ENCODE measurements at regions not wholly inside any gene's neighbourhood (a gene's known extent, or its start where the extent isn't known, plus 50 kb on each side); places are given as distances from the start of the nearest gene placed in this dataset.

- TF ChIP-seq NCOA4 (IDR thresholded peaks at IDR 0.05; ENCODE audit: partially characterized antibody) (no peak), MAFK (IDR thresholded peaks at IDR 0.05; ENCODE audit: low read length) (0 out of 2 replicates have a peak, but pooled peaks have one; percentile 32), DMBX1 (CRISPR knock-in tag; IDR thresholded peaks at IDR 0.05; ENCODE audit: borderline replicate concordance) (no peak), HDGF (IDR thresholded peaks at IDR 0.05) (peak; percentile 82; the same call in 1 of the 2 replicates), MLLT1 (IDR thresholded peaks at IDR 0.05) (peak in 1 of 2 experiments; percentile 98; a peak in 2 of 4 replicates), FOSL1 (tag; conservative IDR thresholded peaks at IDR 0.05) (peak; percentile 71), TRIM28 (IDR thresholded peaks at IDR 0.05) (no peak), E4F1 (CRISPR knock-in tag; IDR thresholded peaks at IDR 0.05; ENCODE audit: borderline replicate concordance) (no peak), ZNF316 (IDR thresholded peaks at IDR 0.05) (no peak), GATA2 (CRISPR knock-in tag; IDR thresholded peaks at IDR 0.05) (no peak), KDM4B (IDR thresholded peaks at IDR 0.05; ENCODE audit: borderline replicate concordance in 2 of 2, low read depth in 1 of 2) (0 out of 4 replicates have a peak, but pooled peaks of 1 of the 2 experiments have one; percentile 63), XRCC4 (IDR thresholded peaks at IDR 0.05; ENCODE audit: extremely low read depth, insufficient read depth, insufficient read length) (no peak), PHF21A (IDR thresholded peaks at IDR 0.05; ENCODE audit: borderline replicate concordance, low read depth) (no peak), ZNF12 (CRISPR knock-in tag; IDR thresholded peaks at IDR 0.05) (no peak; the same call in 1 of the 2 replicates), ZNF408 (CRISPR knock-in tag; IDR thresholded peaks at IDR 0.05; ENCODE audit: low read depth) (no peak), ZNF507 (tag; conservative IDR thresholded peaks at IDR 0.05) (no peak), ZNF224 (CRISPR knock-in tag; IDR thresholded peaks at IDR 0.05) (0 out of 2 replicates have a peak, but pooled peaks have one; percentile 73), ZNF398 (CRISPR knock-in tag; IDR thresholded peaks at IDR 0.05) (no peak), ARHGAP35 (IDR thresholded peaks at IDR 0.05; ENCODE audit: partially characterized antibody) (no peak), TARDBP (IDR thresholded peaks at IDR 0.05) (0 out of 2 replicates have a peak, but pooled peaks have one; percentile 16), SPI1 (IDR thresholded peaks at IDR 0.05; ENCODE audit: borderline replicate concordance, low read depth, low read length) (no peak), XRCC5 (IDR thresholded peaks at IDR 0.05; ENCODE audit: low read depth, low read length) (no peak)
- TF ChIP-seq, protein P1, sequence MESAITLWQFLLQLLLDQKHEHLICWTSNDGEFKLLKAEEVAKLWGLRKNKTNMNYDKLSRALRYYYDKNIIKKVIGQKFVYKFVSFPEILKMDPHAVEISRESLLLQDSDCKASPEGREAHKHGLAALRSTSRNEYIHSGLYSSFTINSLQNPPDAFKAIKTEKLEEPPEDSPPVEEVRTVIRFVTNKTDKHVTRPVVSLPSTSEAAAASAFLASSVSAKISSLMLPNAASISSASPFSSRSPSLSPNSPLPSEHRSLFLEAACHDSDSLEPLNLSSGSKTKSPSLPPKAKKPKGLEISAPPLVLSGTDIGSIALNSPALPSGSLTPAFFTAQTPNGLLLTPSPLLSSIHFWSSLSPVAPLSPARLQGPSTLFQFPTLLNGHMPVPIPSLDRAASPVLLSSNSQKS (CRISPR knock-in tag; IDR thresholded peaks at IDR 0.05), result no peak
Observed at GRCh38 chr6:6712449-6713403, 124.2 kb downstream of the LY86 start (continued).

All from K562 (cell line).